ENCODE measurements at regions not wholly inside any gene's neighbourhood (a gene's known extent, or its start where the extent isn't known, plus 50 kb on each side); places are given as distances from the start of the nearest gene placed in this dataset.

DNA sequence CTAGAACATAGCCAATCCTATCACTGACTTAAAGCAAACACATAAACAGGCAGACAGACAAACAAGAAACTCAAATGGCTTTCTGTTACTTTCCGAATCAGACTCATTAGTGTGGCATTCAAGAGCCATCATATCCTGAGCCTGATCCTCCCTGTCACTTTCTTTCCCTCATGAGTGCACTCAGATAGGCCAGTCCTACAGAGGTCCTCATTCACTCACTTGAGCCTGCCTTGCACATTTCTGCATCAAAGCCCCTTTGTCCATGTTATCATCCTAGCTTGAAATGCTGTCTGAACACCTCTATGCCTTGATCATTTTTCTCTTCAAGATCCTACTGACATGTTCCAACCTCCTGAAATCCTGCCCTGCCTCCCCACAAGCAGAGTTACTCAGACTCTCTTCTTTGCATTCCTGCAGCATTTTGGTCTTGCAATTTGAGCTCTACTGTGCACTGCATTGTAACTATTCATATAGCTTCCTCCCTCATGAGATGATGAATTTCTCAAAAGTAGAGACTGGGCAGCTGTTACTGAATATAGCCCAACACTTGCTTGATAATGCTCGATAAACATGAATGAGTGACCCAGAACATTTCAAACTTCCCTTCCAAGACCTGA, 126.9 kb downstream of the PALM2AKAP2 start:
- TF ChIP-seq POLR2A (IDR thresholded peaks at IDR 0.05; ENCODE audit: low read depth, low read length) (no peak), POLR2AphosphoS5 (IDR thresholded peaks at IDR 0.05; ENCODE audit: low read depth, low read length) (no peak)

Data from GM12892 (cell line).